ENCODE measurements at regions not wholly inside any gene's neighbourhood (a gene's known extent, or its start where the extent isn't known, plus 50 kb on each side); places are given as distances from the start of the nearest gene placed in this dataset.
"Not testable (repeated sequence)": the region's sequence is repeated elsewhere in the genome, so short reads cannot be mapped to it uniquely, and the experiment has no call there.

- TF ChIP-seq, protein P1, sequence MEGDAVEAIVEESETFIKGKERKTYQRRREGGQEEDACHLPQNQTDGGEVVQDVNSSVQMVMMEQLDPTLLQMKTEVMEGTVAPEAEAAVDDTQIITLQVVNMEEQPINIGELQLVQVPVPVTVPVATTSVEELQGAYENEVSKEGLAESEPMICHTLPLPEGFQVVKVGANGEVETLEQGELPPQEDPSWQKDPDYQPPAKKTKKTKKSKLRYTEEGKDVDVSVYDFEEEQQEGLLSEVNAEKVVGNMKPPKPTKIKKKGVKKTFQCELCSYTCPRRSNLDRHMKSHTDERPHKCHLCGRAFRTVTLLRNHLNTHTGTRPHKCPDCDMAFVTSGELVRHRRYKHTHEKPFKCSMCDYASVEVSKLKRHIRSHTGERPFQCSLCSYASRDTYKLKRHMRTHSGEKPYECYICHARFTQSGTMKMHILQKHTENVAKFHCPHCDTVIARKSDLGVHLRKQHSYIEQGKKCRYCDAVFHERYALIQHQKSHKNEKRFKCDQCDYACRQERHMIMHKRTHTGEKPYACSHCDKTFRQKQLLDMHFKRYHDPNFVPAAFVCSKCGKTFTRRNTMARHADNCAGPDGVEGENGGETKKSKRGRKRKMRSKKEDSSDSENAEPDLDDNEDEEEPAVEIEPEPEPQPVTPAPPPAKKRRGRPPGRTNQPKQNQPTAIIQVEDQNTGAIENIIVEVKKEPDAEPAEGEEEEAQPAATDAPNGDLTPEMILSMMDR (IDR thresholded peaks at IDR 0.05) = no peak
- Histone ChIP-seq H3K27ac (no peak overlapping the region), H3K9me3 (no peaks in the 10 kb centered on the region), H3K4me3 (no peak overlapping the region), H3K4me1 (no peaks in the 10 kb centered on the region), H3K27me3 (no peaks in the 10 kb centered on the region), H3K36me3 (no peaks in the 10 kb centered on the region)
- intact Hi-C loops (cut with DNase I) = no loop called here
- DNase-seq (ENCODE audit: low spot score in 2 of 2) = no peak
Observed at GRCh38 chr2:220764171-220764570, 807.9 kb downstream of the EPHA4 start.

DNA sequence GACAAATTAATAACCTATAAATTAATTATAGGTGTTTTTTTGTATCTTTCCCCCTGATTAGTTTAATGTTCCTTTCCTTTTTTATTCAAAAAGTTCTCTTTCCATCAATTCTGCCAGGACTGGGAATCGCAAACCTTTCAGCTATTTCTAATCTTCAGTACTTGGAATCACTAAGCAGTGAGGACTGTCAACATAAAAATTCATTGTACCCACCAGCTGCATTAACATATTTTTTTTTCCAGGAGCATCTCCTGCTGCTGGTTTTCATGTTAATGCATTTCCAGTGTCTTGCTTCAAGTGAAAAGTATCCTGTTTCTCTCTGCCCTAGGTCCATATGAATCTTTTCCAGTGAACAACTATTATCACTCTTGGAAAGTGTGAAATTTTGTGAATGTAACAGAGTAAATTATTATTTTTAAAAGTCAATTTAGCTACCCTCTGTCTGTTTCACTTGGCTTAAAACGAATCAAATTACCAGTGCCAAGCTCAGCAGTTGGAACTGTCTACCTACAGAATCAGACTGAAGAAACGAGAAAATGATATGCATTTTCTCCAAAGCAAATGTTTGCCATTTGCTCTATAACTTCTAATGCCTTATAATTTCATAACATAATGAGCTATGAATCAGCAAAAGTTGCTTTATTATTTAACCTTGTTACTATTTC is 804.4 kb downstream of the EPHA4 start:
- no peak for DNase-seq (ENCODE audit: low spot score in 2 of 2)
- Histone ChIP-seq H3K27ac (no peak overlapping the region), H3K4me3 (no peak overlapping the region), H3K4me1 (no peaks in the 10 kb centered on the region), H3K36me3 (no peaks in the 10 kb centered on the region), H3K9me3 (no peaks in the 10 kb centered on the region), H3K27me3 (no peaks in the 10 kb centered on the region)
- intact Hi-C loops (cut with DNase I) = no loop called here
- TF ChIP-seq, protein P1 (IDR thresholded peaks at IDR 0.05) = no peak

- H3K36me3 ChIP-seq = no peaks in the 10 kb centered on the region
- peaks cover 0 to 3% of the 10 kb centered on the region in 2 donors for H3K4me1 ChIP-seq
- H3K9me3 ChIP-seq = no peaks in the 10 kb centered on the region
- TF ChIP-seq, protein P1 (IDR thresholded peaks at IDR 0.05) = no peak
- no peak for DNase-seq (ENCODE audit: low spot score in 2 of 2)
- intact Hi-C loops (cut with DNase I) = no loop called here
- no peaks in the 10 kb centered on the region for H3K27me3 ChIP-seq
- no peak overlapping the region for H3K27ac ChIP-seq
- no peak overlapping the region for H3K4me3 ChIP-seq
Observed at GRCh38 chr2:220775856-220776488, 796.1 kb downstream of the EPHA4 start.

- H3K27ac ChIP-seq; H3K36me3 ChIP-seq; H3K9me3 ChIP-seq; intact Hi-C loops (cut with DNase I); DNase-seq (ENCODE audit: low spot score in 2 of 2); H3K27me3 ChIP-seq; H3K4me1 ChIP-seq; H3K4me3 ChIP-seq: not testable (repeated sequence)
Observed at GRCh38 chr2:220779076-220779475, 793.0 kb downstream of the EPHA4 start.

GRCh38 chr2:220779511-220779910 is 792.6 kb downstream of the EPHA4 start:
- no peaks in the 10 kb centered on the region for H3K27me3 ChIP-seq
- no peaks in the 10 kb centered on the region for H3K9me3 ChIP-seq
- peaks cover 0 to 3% of the 10 kb centered on the region in 2 donors for H3K4me1 ChIP-seq
- H3K36me3 ChIP-seq = no peaks in the 10 kb centered on the region
- no peak for DNase-seq (ENCODE audit: low spot score in 2 of 2)
- H3K4me3 ChIP-seq = no peak overlapping the region
- H3K27ac ChIP-seq = no peak overlapping the region
- TF ChIP-seq, protein P1 (IDR thresholded peaks at IDR 0.05) = no peak
- intact Hi-C loops (cut with DNase I) = no loop called here

DNA sequence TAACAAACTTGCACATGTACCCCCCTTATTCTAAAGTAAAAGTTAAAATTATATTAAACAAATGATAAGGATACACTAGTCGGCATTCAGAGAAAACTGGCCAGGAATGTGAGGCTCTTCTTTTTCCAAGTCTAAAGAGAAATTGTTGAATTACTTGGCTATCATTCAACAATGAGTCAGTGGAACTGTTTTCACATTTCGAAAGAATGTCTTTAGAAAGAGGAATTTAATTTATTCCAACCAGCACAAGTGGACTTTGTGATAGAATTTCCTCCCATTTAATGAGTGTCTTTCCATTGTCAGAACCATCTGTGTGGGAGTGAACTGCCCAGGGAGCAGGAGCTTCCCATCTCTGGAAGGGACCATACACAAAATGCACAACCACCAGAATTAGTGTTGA is 792.2 kb downstream of the EPHA4 start:
- Histone ChIP-seq H3K27me3 (no peaks in the 10 kb centered on the region), H3K4me3 (no peak overlapping the region), H3K9me3 (no peaks in the 10 kb centered on the region), H3K27ac (no peak overlapping the region), H3K36me3 (no peaks in the 10 kb centered on the region), H3K4me1 (peaks cover 0 to 3% of the 10 kb centered on the region in 2 donors)
- intact Hi-C loops (cut with DNase I) = no loop called here
- TF ChIP-seq, protein P1 (IDR thresholded peaks at IDR 0.05) = no peak
- no peak for DNase-seq (ENCODE audit: low spot score in 2 of 2)

Data from ascending aorta (tissue), 2 donors.